Liver (tissue), 2 donors: ENCODE measurements at regions not wholly inside any gene's neighbourhood (a gene's known extent, or its start where the extent isn't known, plus 50 kb on each side); places are given as distances from the start of the nearest gene placed in this dataset.

Source experiments
- CTCF ChIP-seq: fragments of 150-350 bp; IDR thresholded peaks from 2 replicates; pipeline ENCODE4 v1.5.1; 2017; ENCODE audit warnings: improper control_type of control experiment, low read depth, low read length; ENCODE audit not compliant: missing input control
- REST ChIP-seq: IDR thresholded peaks from 2 replicates; pipeline ENCODE4 v1.6.1; 2016; ENCODE audit warnings: antibody characterized with exemption, mild to moderate bottlenecking
- donor health status: healthy.

GRCh38 chr14:83257466-83258439 lies 1724.1 kb upstream of the SEL1L start:
- no peak for TF ChIP-seq REST
- TF ChIP-seq CTCF = no peak
